IgD-negative memory B cell (primary cell): ENCODE measurements at regions not wholly inside any gene's neighbourhood (a gene's known extent, or its start where the extent isn't known, plus 50 kb on each side); places are given as distances from the start of the nearest gene placed in this dataset.
"Not testable (repeated sequence)": the region's sequence is repeated elsewhere in the genome, so short reads cannot be mapped to it uniquely, and the experiment has no call there.

Experiments used
- H3K27ac Mint-ChIP-seq, 3 donors: one replicate each; pipeline ENCODE4 v1.8.0; 2020 to 2022; ENCODE audit warnings: mild to moderate bottlenecking in 3 of 3, mixed read lengths in 3 of 3, moderate library complexity in 1 of 3
- H3K27me3 Mint-ChIP-seq: one replicate; pipeline ENCODE4 v1.8.0; 2021; ENCODE audit warnings: mixed read lengths
- H3K36me3 Mint-ChIP-seq: one replicate; pipeline ENCODE4 v1.8.0; 2020; ENCODE audit warnings: mild to moderate bottlenecking, mixed read lengths
- H3K4me1 Mint-ChIP-seq, 3 donors: one replicate each; pipeline ENCODE4 v1.8.0; 2020 to 2022; ENCODE audit warnings: mixed read lengths in 3 of 3, mild to moderate bottlenecking in 1 of 3
- H3K4me3 Mint-ChIP-seq, 4 donors: one replicate each; pipeline ENCODE4 v1.8.0; 2020 to 2022; ENCODE audit warnings: mild to moderate bottlenecking in 4 of 4, mixed read lengths in 4 of 4, moderate library complexity in 3 of 4
- H3K9me3 Mint-ChIP-seq, 3 donors: one replicate each; pipeline ENCODE4 v1.8.0; 2020 to 2021; ENCODE audit warnings: mixed read lengths in 3 of 3, mild to moderate bottlenecking in 1 of 3

DNA sequence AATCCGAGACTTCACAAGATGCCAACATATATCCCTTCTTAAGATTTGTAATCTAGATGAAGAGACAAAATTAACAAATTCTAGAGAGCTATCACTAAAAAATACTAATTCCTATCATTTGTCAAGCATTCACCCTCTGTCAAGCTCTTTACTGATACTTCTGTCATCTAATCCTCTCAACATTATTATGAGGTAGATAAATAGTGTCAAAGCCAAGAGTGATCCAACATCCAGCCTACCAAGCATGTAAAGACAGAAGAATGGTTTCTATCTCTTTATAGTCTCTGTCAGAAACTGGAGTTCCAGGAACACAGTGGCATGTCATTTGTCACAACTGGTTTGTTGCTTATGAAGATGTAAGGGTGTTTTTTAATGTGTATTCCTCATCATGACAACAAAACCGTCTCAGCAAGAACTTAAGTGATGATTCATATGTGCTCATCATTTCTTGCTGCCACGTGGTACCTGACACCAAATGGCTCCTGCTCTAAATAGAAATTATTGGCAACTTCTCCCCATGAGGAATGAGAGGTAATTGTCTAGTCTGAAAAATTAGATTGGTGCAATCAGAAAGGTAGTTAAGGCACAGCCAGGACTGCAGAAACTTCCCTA lies 196.8 kb downstream of the TOX3 start:
- H3K9me3 Mint-ChIP-seq, result peaks cover 4 to 12% (median 10%) of the 10 kb centered on the region in 3 donors
- H3K4me1 Mint-ChIP-seq, result no peaks in the 10 kb centered on the region
- H3K27ac Mint-ChIP-seq, result peak overlapping the region in 1 of 3 donors; percentile 43
- H3K27me3 Mint-ChIP-seq, result no peaks in the 10 kb centered on the region
- peaks cover 1% of the 10 kb centered on the region for H3K36me3 Mint-ChIP-seq
- H3K4me3 Mint-ChIP-seq, result no peak overlapping the region

DNA sequence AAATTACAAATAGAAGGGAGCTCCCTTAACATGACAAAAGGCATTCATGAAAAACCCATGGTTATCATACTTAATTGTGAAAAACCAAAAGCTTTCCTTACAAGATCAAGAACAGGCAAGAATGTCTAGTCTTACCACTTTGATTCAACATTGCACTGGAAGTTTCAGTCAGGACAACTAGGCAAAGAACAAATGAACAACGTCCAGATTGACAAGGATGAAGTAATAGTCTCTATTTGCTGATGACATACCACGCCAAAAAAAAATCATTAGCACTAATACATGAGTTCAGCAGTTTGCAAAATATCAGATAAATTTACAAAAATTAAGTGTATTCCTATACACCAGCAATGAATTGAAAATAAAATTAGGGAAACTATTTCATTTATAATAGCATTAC lies 200.2 kb downstream of the TOX3 start:
- no peaks in the 10 kb centered on the region for H3K4me1 Mint-ChIP-seq

GRCh38 chr16:52333673-52334072 lies 213.3 kb downstream of the TOX3 start:
- H3K27ac Mint-ChIP-seq, H3K27me3 Mint-ChIP-seq, H3K9me3 Mint-ChIP-seq, H3K4me1 Mint-ChIP-seq, H3K36me3 Mint-ChIP-seq, H3K4me3 Mint-ChIP-seq: not testable (repeated sequence)

More for the DNA sequence above, 200.2 kb downstream of the TOX3 start:
- Mint-ChIP-seq H3K36me3 (peaks cover 1% of the 10 kb centered on the region), H3K27ac (no peak overlapping the region), H3K27me3 (no peaks in the 10 kb centered on the region), H3K9me3 (peaks cover 4 to 8% (median 8%) of the 10 kb centered on the region in 3 donors), H3K4me3 (no peak overlapping the region)

DNA sequence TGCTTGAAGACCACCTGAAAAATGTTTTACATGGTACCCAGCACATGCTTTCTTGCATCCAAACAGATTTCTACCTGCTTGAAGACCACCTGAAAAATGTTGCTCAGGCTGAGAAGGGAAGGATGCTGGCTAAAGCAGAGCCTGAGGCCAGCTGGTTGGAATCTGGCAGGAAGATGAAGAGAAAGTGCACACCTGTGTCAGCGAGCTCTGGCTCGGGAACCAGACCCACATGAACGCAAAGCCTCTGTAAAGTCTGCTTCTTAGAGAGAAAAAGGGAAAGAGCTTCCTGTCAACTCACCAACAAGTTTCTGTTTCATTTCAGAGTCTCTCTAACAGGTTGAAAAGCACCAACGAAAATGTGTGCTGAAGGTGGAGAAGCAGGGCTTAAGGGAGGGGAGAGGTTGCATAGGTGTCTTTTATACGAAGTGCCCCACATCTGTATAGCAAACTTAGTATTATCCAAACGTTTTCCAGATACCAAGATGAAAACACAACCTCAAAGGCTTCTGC lies 226.0 kb downstream of the TOX3 start:
- Mint-ChIP-seq H3K27ac (no peak overlapping the region), H3K4me3 (no peak overlapping the region), H3K36me3 (no peaks in the 10 kb centered on the region), H3K4me1 (no peaks in the 10 kb centered on the region), H3K9me3 (peaks cover 12 to 26% (median 15%) of the 10 kb centered on the region in 3 donors), H3K27me3 (no peaks in the 10 kb centered on the region)

DNA sequence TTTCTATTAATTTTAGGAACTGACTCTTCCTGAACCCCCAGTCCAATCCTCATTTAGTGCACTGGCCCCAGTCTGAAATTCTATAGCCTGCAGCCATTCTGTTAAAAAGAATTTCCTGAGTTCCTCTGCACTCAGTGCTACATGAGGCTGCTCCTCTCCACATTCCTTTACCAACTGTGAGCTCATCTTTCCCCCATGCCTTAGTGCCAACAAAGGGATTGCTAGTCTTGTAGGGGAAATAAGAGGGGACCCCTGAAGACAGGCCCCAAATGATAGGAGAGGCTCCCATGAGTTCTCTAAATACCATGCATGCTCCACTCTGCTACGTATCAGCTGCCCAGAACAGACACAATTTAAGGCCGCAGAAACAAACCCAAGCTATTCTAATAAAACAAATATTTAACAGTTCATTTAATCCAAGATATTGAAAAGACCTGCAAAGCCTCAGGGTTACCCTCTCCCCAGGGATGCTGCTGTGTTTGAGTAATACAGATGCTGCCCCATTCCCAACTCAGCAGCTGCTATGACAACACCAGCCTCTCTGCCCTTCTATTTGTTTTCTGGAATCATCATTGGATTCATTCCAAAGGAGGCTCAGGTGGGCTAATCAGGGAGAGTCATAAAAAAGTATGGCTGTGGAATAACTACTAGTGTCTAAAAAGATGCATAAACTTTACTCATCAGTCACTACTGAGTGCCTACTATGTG lies 228.5 kb downstream of the TOX3 start:
- no peak overlapping the region for H3K27ac Mint-ChIP-seq
- no peaks in the 10 kb centered on the region for H3K4me1 Mint-ChIP-seq
- peaks cover 7 to 23% (median 20%) of the 10 kb centered on the region in 3 donors for H3K9me3 Mint-ChIP-seq
- no peak overlapping the region for H3K4me3 Mint-ChIP-seq
- no peaks in the 10 kb centered on the region for H3K36me3 Mint-ChIP-seq
- no peaks in the 10 kb centered on the region for H3K27me3 Mint-ChIP-seq

- H3K9me3 Mint-ChIP-seq, result peaks cover 3 to 17% (median 14%) of the 10 kb centered on the region in 3 donors
- no peaks in the 10 kb centered on the region for H3K27me3 Mint-ChIP-seq
- H3K4me1 Mint-ChIP-seq, result no peaks in the 10 kb centered on the region
- no peaks in the 10 kb centered on the region for H3K36me3 Mint-ChIP-seq
- no peak overlapping the region for H3K27ac Mint-ChIP-seq
- no peak overlapping the region for H3K4me3 Mint-ChIP-seq
Observed at GRCh38 chr16:52316241-52316640, 230.7 kb downstream of the TOX3 start.

DNA sequence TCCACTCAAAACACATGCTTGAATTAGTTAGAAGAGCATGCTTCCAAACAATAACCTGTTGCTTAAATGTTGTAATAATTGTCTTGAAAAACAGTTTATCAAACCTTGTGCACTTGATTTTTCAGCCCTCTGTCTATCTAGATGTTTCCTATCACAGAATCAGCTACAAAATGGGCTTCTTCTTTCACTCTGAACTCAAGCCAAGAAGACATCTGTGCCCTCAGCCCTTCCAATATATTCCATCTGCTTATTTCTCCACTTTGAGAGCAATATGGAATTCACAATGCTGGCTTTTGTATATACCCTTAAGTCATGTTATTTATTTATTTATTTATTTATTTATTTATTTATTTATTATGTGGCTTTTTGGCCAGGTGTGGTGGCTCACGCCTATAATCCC lies 234.2 kb downstream of the TOX3 start:
- no peaks in the 10 kb centered on the region for H3K4me1 Mint-ChIP-seq
- H3K36me3 Mint-ChIP-seq, result no peaks in the 10 kb centered on the region
- no peaks in the 10 kb centered on the region for H3K27me3 Mint-ChIP-seq
- peaks cover 0 to 9% (median 5%) of the 10 kb centered on the region in 3 donors for H3K9me3 Mint-ChIP-seq
- H3K27ac Mint-ChIP-seq, result no peak overlapping the region
- no peak overlapping the region for H3K4me3 Mint-ChIP-seq

GRCh38 chr16:52309446-52310416 lies 237.2 kb downstream of the TOX3 start:
- H3K36me3 Mint-ChIP-seq, result no peaks in the 10 kb centered on the region
- no peaks in the 10 kb centered on the region for H3K4me1 Mint-ChIP-seq
- H3K4me3 Mint-ChIP-seq, result no peak overlapping the region
- H3K27me3 Mint-ChIP-seq, result no peaks in the 10 kb centered on the region
- H3K27ac Mint-ChIP-seq, result peak overlapping the region in 1 of 3 donors; percentile 42
- peaks cover 0 to 7% (median 1%) of the 10 kb centered on the region in 3 donors for H3K9me3 Mint-ChIP-seq

DNA sequence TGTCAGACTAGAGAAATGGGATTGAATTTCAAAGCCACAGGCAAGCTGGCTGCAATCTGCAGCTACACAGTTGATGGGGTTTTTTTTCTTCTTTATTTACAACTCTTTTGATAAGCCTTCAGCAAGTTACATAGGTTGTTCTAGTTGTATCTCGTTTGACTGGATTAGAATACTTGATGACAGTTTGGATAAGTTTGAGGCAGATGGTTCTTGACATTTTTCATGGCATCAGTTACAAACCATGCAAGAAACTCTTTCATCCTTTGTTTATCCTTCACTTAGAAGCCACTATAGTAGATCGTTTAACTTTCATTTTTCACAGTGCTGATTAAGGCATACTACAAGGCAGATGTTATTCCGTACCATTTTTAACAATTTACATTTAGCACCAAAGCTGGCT lies 238.9 kb downstream of the TOX3 start:
- Mint-ChIP-seq H3K9me3 (peaks cover 0 to 5% (median 1%) of the 10 kb centered on the region in 3 donors), H3K4me1 (no peaks in the 10 kb centered on the region), H3K4me3 (no peak overlapping the region), H3K27me3 (no peaks in the 10 kb centered on the region), H3K36me3 (no peaks in the 10 kb centered on the region), H3K27ac (no peak overlapping the region)

GRCh38 chr16:52301026-52301425 lies 245.9 kb downstream of the TOX3 start:
- Mint-ChIP-seq H3K9me3 (peaks cover 0 to 4% (median 1%) of the 10 kb centered on the region in 3 donors), H3K27me3 (no peaks in the 10 kb centered on the region), H3K4me1 (no peaks in the 10 kb centered on the region), H3K27ac (no peak overlapping the region), H3K36me3 (no peaks in the 10 kb centered on the region), H3K4me3 (no peak overlapping the region)

DNA sequence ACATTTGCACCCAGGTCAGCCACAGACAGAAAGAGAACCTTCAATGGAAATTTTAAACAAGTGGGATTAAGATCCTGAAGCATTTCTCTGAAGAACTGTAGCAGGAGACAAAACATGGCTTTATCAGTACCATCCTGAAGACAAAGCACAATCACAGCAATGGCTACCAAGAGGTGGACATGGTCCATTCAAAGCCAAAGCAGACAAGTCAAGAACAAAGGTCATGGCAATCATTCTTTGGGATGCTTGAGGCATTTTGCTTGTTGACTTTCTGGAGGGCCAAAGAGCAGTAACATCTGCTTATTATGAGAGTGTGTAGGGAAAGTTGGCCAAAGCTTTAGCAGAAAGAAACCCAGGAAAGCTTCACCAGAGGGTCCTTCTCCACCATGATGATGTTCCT lies 248.2 kb downstream of the TOX3 start:
- no peaks in the 10 kb centered on the region for H3K27me3 Mint-ChIP-seq
- H3K27ac Mint-ChIP-seq, result no peak overlapping the region
- no peak overlapping the region for H3K4me3 Mint-ChIP-seq
- no peaks in the 10 kb centered on the region for H3K4me1 Mint-ChIP-seq
- no peaks in the 10 kb centered on the region for H3K36me3 Mint-ChIP-seq
- peaks cover 0 to 4% (median 2%) of the 10 kb centered on the region in 3 donors for H3K9me3 Mint-ChIP-seq

GRCh38 chr16:52296706-52297315 lies 250.1 kb downstream of the TOX3 start:
- H3K4me3 Mint-ChIP-seq, H3K4me1 Mint-ChIP-seq, H3K9me3 Mint-ChIP-seq, H3K36me3 Mint-ChIP-seq, H3K27me3 Mint-ChIP-seq, H3K27ac Mint-ChIP-seq: not testable (repeated sequence)

GRCh38 chr16:52296076-52296475 lies 250.9 kb downstream of the TOX3 start:
- Mint-ChIP-seq H3K9me3 (peaks cover 0 to 4% (median 2%) of the 10 kb centered on the region in 3 donors), H3K4me3 (no peak overlapping the region), H3K27ac (no peak overlapping the region), H3K27me3 (no peaks in the 10 kb centered on the region), H3K36me3 (no peaks in the 10 kb centered on the region), H3K4me1 (no peaks in the 10 kb centered on the region)

DNA sequence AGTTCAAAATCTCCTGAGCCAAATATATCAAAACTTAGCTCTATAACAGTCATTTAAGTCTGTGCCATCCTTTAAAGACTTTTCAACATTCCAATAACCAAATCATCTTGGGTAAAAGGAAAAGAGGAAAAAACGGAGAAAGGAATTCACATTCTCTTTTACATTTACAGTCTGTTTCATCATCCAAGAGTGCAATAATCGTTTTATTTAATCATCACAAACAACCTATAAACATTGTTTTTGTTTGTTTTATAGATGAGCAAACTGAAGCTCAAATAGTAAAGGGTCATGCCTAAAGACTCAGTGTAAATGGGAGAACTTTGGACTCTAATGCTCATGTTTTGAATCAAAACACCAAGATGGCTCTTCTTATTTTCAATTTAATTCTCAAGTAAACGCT lies 252.3 kb downstream of the TOX3 start:
- no peaks in the 10 kb centered on the region for H3K36me3 Mint-ChIP-seq
- H3K4me3 Mint-ChIP-seq, result no peak overlapping the region
- peaks cover 0 to 8% (median 3%) of the 10 kb centered on the region in 3 donors for H3K9me3 Mint-ChIP-seq
- no peaks in the 10 kb centered on the region for H3K4me1 Mint-ChIP-seq
- no peaks in the 10 kb centered on the region for H3K27me3 Mint-ChIP-seq
- H3K27ac Mint-ChIP-seq, result no peak overlapping the region

DNA sequence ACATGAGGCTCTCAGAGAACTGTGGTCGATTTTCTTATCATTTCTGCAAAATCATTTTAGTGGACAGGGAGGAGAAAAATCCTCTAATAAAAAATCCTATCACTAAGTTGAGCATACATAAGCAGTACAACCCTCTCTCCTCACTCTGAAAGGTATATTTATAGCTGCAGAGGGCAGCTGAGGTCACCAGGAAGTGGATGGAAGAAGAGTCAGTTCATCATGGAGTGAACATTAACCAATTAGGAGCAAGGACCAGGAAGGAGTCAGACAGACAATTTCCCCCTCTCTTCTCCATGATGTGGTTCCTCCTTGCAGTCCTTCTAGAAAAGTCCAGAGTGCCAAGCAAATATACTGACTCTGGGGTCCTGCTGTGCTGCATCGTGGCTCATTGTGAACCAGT lies 253.7 kb downstream of the TOX3 start:
- no peak overlapping the region for H3K4me3 Mint-ChIP-seq
- H3K36me3 Mint-ChIP-seq, result no peaks in the 10 kb centered on the region
- H3K27me3 Mint-ChIP-seq, result no peaks in the 10 kb centered on the region
- peaks cover 0 to 9% (median 5%) of the 10 kb centered on the region in 3 donors for H3K9me3 Mint-ChIP-seq
- H3K4me1 Mint-ChIP-seq, result no peaks in the 10 kb centered on the region
- no peak overlapping the region for H3K27ac Mint-ChIP-seq
